ENCODE measurements at regions not wholly inside any gene's neighbourhood (a gene's known extent, or its start where the extent isn't known, plus 50 kb on each side); places are given as distances from the start of the nearest gene placed in this dataset.

DNA sequence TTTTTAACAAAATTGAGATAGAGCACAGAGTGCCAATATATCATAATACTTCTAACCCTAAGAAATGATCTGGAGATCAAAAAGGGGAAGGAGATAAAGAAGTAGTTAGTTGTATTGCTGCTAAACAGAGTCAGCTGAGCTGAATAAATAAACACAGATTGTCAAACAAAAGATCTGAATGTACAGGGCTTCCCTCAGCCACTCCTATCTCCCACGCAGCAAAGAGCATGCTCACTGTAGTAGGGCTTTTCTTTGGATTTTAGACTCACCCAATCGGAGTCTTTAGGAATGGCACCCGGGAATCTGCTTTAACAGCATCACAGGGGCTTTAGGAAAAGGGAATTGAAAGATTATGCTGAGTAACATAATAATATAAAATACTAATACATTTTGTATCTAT is 222.2 kb upstream of the STXBP5 start:
- H3K36me3 ChIP-seq (ENCODE audit: control insufficient read depth in 2 of 2, insufficient read depth in 2 of 2, low read length in 1 of 2), result no peaks in the 10 kb centered on the region
- no peak overlapping the region for H3K9ac ChIP-seq (ENCODE audit: control insufficient read depth, insufficient read depth, low read length)
- in situ Hi-C loops (cut with MboI), result no loop called here
- ATAC-seq, result no peak
- no peaks in the 10 kb centered on the region for H4K20me1 ChIP-seq (ENCODE audit: control insufficient read depth, insufficient read depth)
- 0% methylated on average over 3 of the region's 3 CpGs for WGBS (ENCODE audit: insufficient coverage, insufficient replicate concordance, low lambda C conversion rate, missing lambda C conversion rate)
- POLR2A ChIA-PET, result no interaction called here
- CTCF ChIA-PET, result no interaction called here
- FAIRE-seq, result no peak
- SMC1A ChIA-PET (ENCODE audit: uncharacterized antibody, unreplicated experiment), result no interaction called here
- H3K4me1 ChIP-seq (ENCODE audit: control insufficient read depth, insufficient read depth, low read length), result no peaks in the 10 kb centered on the region
- intact Hi-C loops (cut with micrococcal nuclease; ENCODE audit: unreplicated experiment), result no loop called here
- no peak overlapping the region for H3K4me2 ChIP-seq (ENCODE audit: control insufficient read depth, insufficient read depth)
- no peaks in the 10 kb centered on the region for H3K9me3 ChIP-seq (replicated peaks; ENCODE audit: control insufficient read depth, insufficient read depth, low read length)
- no peak for TF ChIP-seq SIN3A (IDR thresholded peaks at IDR 0.05; ENCODE audit: low read depth, low read length)
- TF ChIP-seq RCOR1 (conservative IDR thresholded peaks at IDR 0.05; ENCODE audit: low read depth, low read length), result no peak
- TF ChIP-seq ATF3 (IDR thresholded peaks at IDR 0.05; ENCODE audit: borderline replicate concordance, extremely low read depth, low read depth, low read length), result no peak
- no peak for TF ChIP-seq ZBTB33 (IDR thresholded peaks at IDR 0.05)
- TF ChIP-seq RB1 (IDR thresholded peaks at IDR 0.05; ENCODE audit: borderline replicate concordance), result no peak
- TF ChIP-seq HDGF (IDR thresholded peaks at IDR 0.05), result no peak
- TF ChIP-seq ZNF217 (IDR thresholded peaks at IDR 0.05), result no peak
- no peak for TF ChIP-seq JUNB (IDR thresholded peaks at IDR 0.05)
- TF ChIP-seq POLR2A (IDR thresholded peaks at IDR 0.05; ENCODE audit: low read depth, low read length), result no peak
- no peak for TF ChIP-seq EED (IDR thresholded peaks at IDR 0.05; ENCODE audit: low read depth)
- TF ChIP-seq CTCF (IDR thresholded peaks at IDR 0.05 in 2 of 3, conservative IDR thresholded peaks at IDR 0.05 in 1 of 3; ENCODE audit: control insufficient read depth in 2 of 3, extremely low read depth in 1 of 3, insufficient read depth in 1 of 3, low read depth in 3 of 3, low read length in 3 of 3), result no peak
- TF ChIP-seq STAT3 (IDR thresholded peaks at IDR 0.05; ENCODE audit: low read depth, low read length), result no peak
- TF ChIP-seq BACH1 (IDR thresholded peaks at IDR 0.05; ENCODE audit: borderline replicate concordance), result no peak
- TF ChIP-seq SRF (IDR thresholded peaks at IDR 0.05; ENCODE audit: low read depth in 2 of 2, low read length in 2 of 2), result no peak
- TF ChIP-seq RAD21 (IDR thresholded peaks at IDR 0.05; ENCODE audit: insufficient read depth, low read depth, low read length), result no peak
- no peak for TF ChIP-seq FOS (IDR thresholded peaks at IDR 0.05; ENCODE audit: borderline replicate concordance, extremely low read depth, insufficient read length)
- TF ChIP-seq NKRF (conservative IDR thresholded peaks at IDR 0.05), result no peak
- no peak for TF ChIP-seq SIX5 (IDR thresholded peaks at IDR 0.05; ENCODE audit: low read depth, low read length, severe bottlenecking)
- H3K27me3 ChIP-seq (replicated peaks in 1 of 2; ENCODE audit: control insufficient read depth in 2 of 2, insufficient read depth in 2 of 2, low read length in 1 of 2), result no peaks in the 10 kb centered on the region
- no peak overlapping the region for H3K4me3 ChIP-seq
- H3K27ac ChIP-seq (ENCODE audit: control insufficient read depth, insufficient read depth), result no peak overlapping the region
- no peak overlapping the region for H2AFZ ChIP-seq (ENCODE audit: control insufficient read depth, low read depth, low read length)
- BruUV-seq (replicated peaks), result no TSS peak
- DNase-seq (ENCODE audit: low read depth, low spot score), result no peak
- H3K79me2 ChIP-seq (ENCODE audit: control insufficient read depth, insufficient read depth, low read length), result no peaks in the 10 kb centered on the region
- RAD21 ChIA-PET (ENCODE audit: unreplicated experiment), result no interaction called here

Measured in GM12878 (cell line).